Mesenchymal stem cell (in vitro differentiated cells and primary cell): ENCODE measurements at regions not wholly inside any gene's neighbourhood (a gene's known extent, or its start where the extent isn't known, plus 50 kb on each side); places are given as distances from the start of the nearest gene placed in this dataset.
A peak's percentile ranks its signal among the peaks of the same experiment; 100 is the strongest.

Experiments used
- DNase-seq: peaks from one replicate; pipeline ENCODE4 v3.0.0-alpha.2; 2013
- H2AFZ ChIP-seq: one replicate; pipeline ENCODE4 v1.6.1; 2013; ENCODE audit warnings: low read depth, mild to moderate bottlenecking, control low read depth, inconsistent platforms, low read length, moderate library complexity
- H2AK5ac ChIP-seq: 2 replicates; pipeline ENCODE4 v1.6.1; 2013; ENCODE audit warnings: low read length, moderate library complexity, mild to moderate bottlenecking, inconsistent platforms; ENCODE audit not compliant: severe bottlenecking
- H2BK120ac ChIP-seq: one replicate; pipeline ENCODE4 v1.6.1; 2013; ENCODE audit warnings: low read depth, mild to moderate bottlenecking, inconsistent platforms, low read length, moderate library complexity
- H2BK12ac ChIP-seq, 2 experiments: one replicate each; pipeline ENCODE4 v1.6.1; 2013; ENCODE audit warnings: inconsistent platforms in 2 of 2, low read length in 2 of 2, mild to moderate bottlenecking in 2 of 2, moderate library complexity in 2 of 2, control low read depth in 1 of 2
- H2BK15ac ChIP-seq: one replicate; pipeline ENCODE4 v1.6.1; 2013; ENCODE audit warnings: mild to moderate bottlenecking, low read depth, inconsistent platforms; ENCODE audit not compliant: poor library complexity, severe bottlenecking
- H2BK5ac ChIP-seq: 2 replicates; pipeline ENCODE4 v1.6.1; 2013; ENCODE audit warnings: low read depth, mild to moderate bottlenecking, low read length, control low read depth, inconsistent platforms; ENCODE audit not compliant: poor library complexity, severe bottlenecking
- H3K14ac ChIP-seq, 2 experiments: one replicate each; pipeline ENCODE4 v1.6.1; 2013; ENCODE audit warnings: inconsistent platforms in 2 of 2, low read length in 2 of 2, control low read depth in 1 of 2, mild to moderate bottlenecking in 1 of 2, moderate library complexity in 1 of 2
- H3K18ac ChIP-seq, 2 experiments: one replicate each; pipeline ENCODE4 v1.6.1; 2013; ENCODE audit warnings: inconsistent platforms in 2 of 2, low read length in 2 of 2, control low read depth in 1 of 2, low read depth in 1 of 2, mild to moderate bottlenecking in 1 of 2
- H3K23ac ChIP-seq, 2 experiments: one replicate each; pipeline ENCODE4 v1.6.1; 2013; ENCODE audit warnings: inconsistent platforms in 2 of 2, low read length in 2 of 2, mild to moderate bottlenecking in 2 of 2, moderate library complexity in 2 of 2, control low read depth in 1 of 2
- H3K27ac ChIP-seq: 2 replicates; pipeline ENCODE4 v1.5.1; 2013; ENCODE audit warnings: mild to moderate bottlenecking, moderate library complexity, low read length, control low read depth, inconsistent platforms; ENCODE audit not compliant: poor library complexity, severe bottlenecking
- H3K27me3 ChIP-seq, 2 experiments: 2 replicates each; pipeline versions ENCODE4 v1.6.1 to v1.7.0; 2013; ENCODE audit warnings: low read length in 2 of 2, mild to moderate bottlenecking in 2 of 2, moderate library complexity in 2 of 2, control low read depth in 1 of 2, inconsistent platforms in 1 of 2; ENCODE audit not compliant: control insufficient read depth in 1 of 2, insufficient read depth in 1 of 2
- H3K36me3 ChIP-seq, 2 experiments: 2 replicates each; pipeline versions ENCODE4 v1.6.1 to v1.7.0; 2013; ENCODE audit warnings: low read length in 2 of 2, control low read depth in 1 of 2, inconsistent platforms in 1 of 2, low read depth in 1 of 2, mild to moderate bottlenecking in 1 of 2; ENCODE audit not compliant: insufficient read depth in 2 of 2, control insufficient read depth in 1 of 2
- H3K4ac ChIP-seq, 2 experiments: one replicate each; pipeline ENCODE4 v1.6.1; 2013; ENCODE audit warnings: inconsistent platforms in 2 of 2, low read length in 2 of 2, mild to moderate bottlenecking in 2 of 2, moderate library complexity in 2 of 2, control low read depth in 1 of 2, low read depth in 1 of 2
- H3K4me1 ChIP-seq: 2 replicates; pipeline ENCODE4 v1.6.1; 2013; ENCODE audit warnings: low read depth, low read length, control low read depth; ENCODE audit not compliant: control insufficient read depth, insufficient read depth
- H3K4me2 ChIP-seq: 2 replicates; pipeline ENCODE4 v1.6.1; 2013; ENCODE audit warnings: low read length, mild to moderate bottlenecking, inconsistent platforms; ENCODE audit not compliant: poor library complexity, severe bottlenecking
- H3K4me3 ChIP-seq, 2 experiments: 2 replicates each; pipeline versions ENCODE4 v1.5.1 to v1.7.0; 2013; ENCODE audit warnings: low read length in 2 of 2, mild to moderate bottlenecking in 2 of 2, control low read depth in 1 of 2, low read depth in 1 of 2; ENCODE audit not compliant: insufficient read depth in 1 of 2
- H3K79me1 ChIP-seq: replicated peaks from 2 replicates; pipeline ENCODE4 v1.6.1; 2013; ENCODE audit warnings: mild to moderate bottlenecking, control low read depth, low read length, inconsistent platforms; ENCODE audit not compliant: poor library complexity, severe bottlenecking
- H3K9ac ChIP-seq: 2 replicates; pipeline ENCODE4 v1.7.0; 2013; ENCODE audit warnings: mild to moderate bottlenecking, low read length, moderate library complexity
- H3K9me3 ChIP-seq: 2 replicates; pipeline ENCODE4 v1.7.0; 2013; ENCODE audit warnings: mild to moderate bottlenecking, low read length; ENCODE audit not compliant: control insufficient read depth
- H4K8ac ChIP-seq: one replicate; pipeline ENCODE4 v1.6.1; 2013; ENCODE audit warnings: inconsistent platforms, mild to moderate bottlenecking, low read length, moderate library complexity
- H4K91ac ChIP-seq: one replicate; pipeline ENCODE4 v1.6.1; 2013; ENCODE audit warnings: mild to moderate bottlenecking, low read length, inconsistent platforms
- WGBS: methylation state at CpG from one replicate; pipeline ENCODE4 v1.1.7; 2013; ENCODE audit warnings: mixed read lengths; 5-methylcytosine and 5-hydroxymethylcytosine counted together

DNA sequence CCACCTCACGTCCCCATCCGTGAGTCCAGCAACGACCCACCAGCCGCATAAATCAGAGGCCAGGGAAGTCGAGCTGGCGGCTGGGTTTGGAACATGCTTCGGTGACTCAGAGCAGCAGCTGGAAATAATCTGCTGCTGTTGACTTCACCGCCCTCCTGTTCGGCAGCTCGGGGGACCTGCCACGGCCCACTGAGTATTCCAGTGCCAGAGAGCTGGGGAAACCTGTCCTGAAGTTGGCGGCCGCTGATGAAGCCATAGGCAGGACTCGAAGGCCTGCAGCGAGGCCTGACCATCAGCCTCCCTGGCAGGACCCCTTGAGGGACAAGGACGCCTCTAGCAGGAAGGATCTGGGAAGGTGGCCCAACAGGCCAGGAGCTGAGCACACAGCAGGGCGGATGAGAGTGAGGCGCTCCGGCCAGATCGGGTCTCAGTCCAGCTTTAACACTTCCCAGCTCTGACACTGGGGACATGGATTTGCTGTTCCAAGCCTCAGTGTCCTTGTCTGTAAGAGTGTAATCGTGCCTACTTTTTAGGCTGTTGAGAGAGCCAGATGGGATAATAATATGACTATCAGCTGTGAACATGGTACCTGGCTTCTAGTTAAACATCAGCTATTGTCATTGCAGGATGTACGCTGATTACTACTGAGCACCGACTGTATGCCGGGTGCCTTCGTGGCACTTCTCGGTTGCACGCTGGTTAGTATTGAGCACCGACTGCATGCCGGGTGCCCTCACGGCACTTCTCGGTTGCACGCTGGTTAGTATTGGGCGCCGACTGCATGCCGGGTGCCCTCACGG, 50.4 kb upstream of the CIBAR2 start:
- Histone ChIP-seq H3K79me1 (no peaks in the 10 kb centered on the region), H3K4ac (peak overlapping the region in 1 of 2 experiments; percentile 83), H3K36me3 (no peaks in the 10 kb centered on the region), H3K9me3 (no peaks in the 10 kb centered on the region), H3K4me3 (peak overlapping the region in 1 of 2 experiments; percentile 14), H2BK12ac (peak overlapping the region; percentile 78 to 84), H3K14ac (no peak overlapping the region), H4K91ac (peak overlapping the region; percentile 89), H2BK5ac (no peak overlapping the region), H3K4me1 (peaks cover 41% of the 10 kb centered on the region), H3K9ac (peak overlapping the region; percentile 41), H3K18ac (peak overlapping the region; percentile 80 to 84), H2BK15ac (no peak overlapping the region), H4K8ac (peak overlapping the region; percentile 92), H2AK5ac (no peak overlapping the region), H2AFZ (no peak overlapping the region), H3K27ac (peak overlapping the region; percentile 62), H3K4me2 (peak overlapping the region; percentile 26), H2BK120ac (peak overlapping the region; percentile 59), H3K23ac (no peak overlapping the region), H3K27me3 (peaks cover 0 to 5% of the 10 kb centered on the region in 2 experiments)
- 53% methylated on average over 36 of the region's 36 CpGs for WGBS
- peak; percentile 92 for DNase-seq

DNA sequence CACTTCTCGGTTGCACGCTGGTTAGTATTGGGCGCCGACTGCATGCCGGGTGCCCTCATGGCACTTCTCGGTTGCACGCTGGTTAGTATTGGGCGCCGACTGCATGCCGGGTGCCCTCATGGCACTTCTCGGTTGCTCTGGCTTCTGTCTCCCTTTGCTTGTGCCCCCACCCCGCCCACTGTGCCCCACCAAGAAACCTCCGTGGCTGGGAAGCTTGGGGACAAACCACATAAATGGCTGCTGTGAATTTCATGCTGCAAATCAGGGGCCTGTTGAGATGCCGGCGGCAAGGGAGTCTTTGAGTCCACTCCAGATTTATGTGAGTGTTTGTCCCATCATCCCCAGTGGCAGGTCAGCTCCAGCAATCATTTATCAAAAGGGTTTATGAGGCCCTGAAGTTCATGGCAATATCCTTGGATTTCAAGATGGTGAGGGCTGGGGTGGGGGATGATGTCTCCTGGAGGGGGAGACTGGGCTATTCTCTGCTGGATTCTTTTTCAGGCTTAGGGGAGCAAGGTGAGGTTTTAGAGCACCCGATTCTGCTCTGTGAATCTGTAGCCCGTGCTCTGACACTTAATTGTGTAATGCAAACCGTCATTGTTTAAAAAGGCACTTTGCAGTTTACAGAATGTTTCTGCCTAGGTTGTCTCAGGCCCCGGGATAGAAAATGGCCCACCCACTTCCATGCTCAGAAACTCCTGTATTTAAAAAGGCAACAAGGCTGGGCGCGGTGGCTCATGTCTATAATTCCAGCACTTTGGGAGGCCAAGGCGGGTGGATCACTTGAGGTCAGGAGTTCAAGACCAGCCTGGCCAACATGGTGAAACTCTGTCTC, 51.2 kb upstream of the CIBAR2 start:
- no peak overlapping the region for H3K4me3 ChIP-seq
- H4K91ac ChIP-seq, result no peak overlapping the region
- 77% methylated on average over 21 of the region's 22 CpGs for WGBS
- H3K4me1 ChIP-seq, result peaks cover 37% of the 10 kb centered on the region
- H3K27me3 ChIP-seq, result peaks cover 0 to 5% of the 10 kb centered on the region in 2 experiments
- H3K9ac ChIP-seq, result no peak overlapping the region
- no peak overlapping the region for H2AK5ac ChIP-seq
- H3K27ac ChIP-seq, result no peak overlapping the region
- no peaks in the 10 kb centered on the region for H3K36me3 ChIP-seq
- no peak overlapping the region for H2AFZ ChIP-seq
- H4K8ac ChIP-seq, result no peak overlapping the region
- no peak overlapping the region for H3K4me2 ChIP-seq
- H2BK15ac ChIP-seq, result no peak overlapping the region
- no peak overlapping the region for H2BK5ac ChIP-seq
- H3K23ac ChIP-seq, result no peak overlapping the region
- no peak overlapping the region for H3K14ac ChIP-seq
- H2BK12ac ChIP-seq, result no peak overlapping the region
- H3K18ac ChIP-seq, result peak overlapping the region in 1 of 2 experiments; percentile 33
- peak; percentile 68 for DNase-seq
- no peaks in the 10 kb centered on the region for H3K9me3 ChIP-seq
- H3K79me1 ChIP-seq, result no peaks in the 10 kb centered on the region
- no peak overlapping the region for H2BK120ac ChIP-seq
- no peak overlapping the region for H3K4ac ChIP-seq

DNA sequence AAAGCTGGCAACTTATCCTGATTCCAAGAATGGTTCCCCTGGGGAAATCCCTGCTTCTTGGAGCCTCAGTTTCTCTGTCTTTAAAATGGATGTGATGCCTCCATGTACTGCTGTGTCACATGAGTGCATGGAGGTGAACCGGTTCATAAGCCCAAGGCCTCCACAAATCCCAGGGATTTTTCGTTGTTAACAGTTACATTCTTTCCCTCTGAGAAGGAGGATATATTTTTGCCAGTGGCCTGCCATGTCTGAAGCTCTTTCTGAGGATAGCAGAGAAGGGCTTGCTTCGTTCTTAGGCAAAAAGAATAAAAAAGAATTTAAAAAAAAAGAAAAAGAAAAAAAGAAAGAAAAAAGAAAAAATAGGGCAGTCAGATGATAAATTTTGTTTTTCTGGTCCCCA, 52.2 kb upstream of the CIBAR2 start:
- Histone ChIP-seq H3K9me3 (no peaks in the 10 kb centered on the region), H3K79me1 (no peaks in the 10 kb centered on the region), H3K4me3 (no peak overlapping the region), H2AK5ac (no peak overlapping the region), H3K14ac (no peak overlapping the region), H2BK12ac (peak overlapping the region; percentile 37 to 69), H2BK120ac (no peak overlapping the region), H2AFZ (no peak overlapping the region), H3K18ac (no peak overlapping the region), H2BK5ac (no peak overlapping the region), H3K9ac (peak overlapping the region; percentile 15), H3K36me3 (no peaks in the 10 kb centered on the region), H3K4me2 (no peak overlapping the region), H3K27ac (no peak overlapping the region), H3K23ac (no peak overlapping the region), H2BK15ac (no peak overlapping the region), H4K91ac (no peak overlapping the region), H4K8ac (no peak overlapping the region), H3K4me1 (peaks cover 31% of the 10 kb centered on the region), H3K27me3 (peaks cover 0 to 5% of the 10 kb centered on the region in 2 experiments), H3K4ac (no peak overlapping the region)
- 66% methylated on average over 3 of the region's 3 CpGs for WGBS
- DNase-seq, result no peak
